Loucy (cell line): ENCODE measurements at regions not wholly inside any gene's neighbourhood (a gene's known extent, or its start where the extent isn't known, plus 50 kb on each side); places are given as distances from the start of the nearest gene placed in this dataset.

Source experiments
- CTCF ChIP-seq: fragments of 200-600 bp; sonication (generic); conservative IDR thresholded peaks from 2 replicates; pipeline ENCODE4 v1.5.1; 2014; ENCODE audit warnings: mild to moderate bottlenecking, antibody characterized with exemption, low read length
- EZH2phosphoT487 ChIP-seq: fragments of 200-600 bp; IDR thresholded peaks from 2 replicates; pipeline ENCODE4 v1.6.1; 2018; ENCODE audit warnings: antibody characterized with exemption, mild to moderate bottlenecking, moderate library complexity, borderline replicate concordance

GRCh38 chr7:130904792-130905191 lies 170.8 kb upstream of the KLF14 start:
- TF ChIP-seq CTCF: no peak
- TF ChIP-seq EZH2phosphoT487: no peak
